Retina (tissue), 1 donor: ENCODE measurements at regions not wholly inside any gene's neighbourhood (a gene's known extent, or its start where the extent isn't known, plus 50 kb on each side); places are given as distances from the start of the nearest gene placed in this dataset.
A peak's percentile ranks its signal among the peaks of the same experiment; 100 is the strongest.

Experiments used
- DNase-seq: peaks from one replicate; pipeline ENCODE4 v3.0.0-alpha.2; 2016

GRCh38 chr1:218779341-218780100 is 394.2 kb upstream of the LYPLAL1 start:
- DNase-seq: no peak

DNA sequence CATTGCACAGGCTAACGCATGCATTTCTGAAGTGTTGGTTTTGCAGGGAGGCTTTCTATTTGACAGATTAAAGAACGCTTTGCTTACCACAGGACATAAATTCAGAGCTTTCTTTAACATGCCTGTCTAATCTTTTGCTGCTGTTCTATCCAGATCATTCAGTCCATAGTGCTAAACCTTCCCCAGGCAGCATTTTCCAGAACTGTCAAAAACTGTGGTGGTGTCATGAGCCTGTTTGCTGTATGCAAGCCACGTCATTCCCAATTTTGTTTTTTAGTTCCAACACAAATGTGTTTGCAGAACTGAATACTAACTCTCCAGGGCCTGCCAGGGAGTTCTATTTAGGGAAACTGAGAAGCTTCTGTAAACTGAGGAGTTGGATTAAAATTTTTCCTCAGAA is 390.5 kb upstream of the LYPLAL1 start:
- no peak for DNase-seq

- no peak for DNase-seq
These were observed 389.8 kb upstream of the LYPLAL1 start for GRCh38 chr1:218783916-218784315.

DNA sequence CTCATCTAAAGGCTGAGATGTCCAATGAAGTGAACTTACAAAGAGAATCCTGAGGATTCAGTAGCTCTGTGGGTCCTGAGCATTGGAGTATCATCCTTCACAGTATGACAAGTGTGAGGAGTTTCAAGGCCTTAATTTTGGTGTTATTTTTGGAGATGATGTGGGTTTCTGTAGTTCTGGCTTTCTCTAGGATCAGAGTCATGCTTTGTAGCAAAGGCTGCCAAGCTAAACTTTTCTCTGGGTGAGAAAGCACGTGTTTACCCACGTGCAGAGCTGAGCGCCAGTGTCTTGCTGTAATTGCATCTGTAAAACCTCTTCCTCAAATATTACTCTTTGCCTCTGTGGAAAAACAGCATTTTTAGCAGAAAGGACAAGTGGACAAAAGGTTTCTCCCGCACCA is 387.8 kb upstream of the LYPLAL1 start:
- DNase-seq: no peak

DNA sequence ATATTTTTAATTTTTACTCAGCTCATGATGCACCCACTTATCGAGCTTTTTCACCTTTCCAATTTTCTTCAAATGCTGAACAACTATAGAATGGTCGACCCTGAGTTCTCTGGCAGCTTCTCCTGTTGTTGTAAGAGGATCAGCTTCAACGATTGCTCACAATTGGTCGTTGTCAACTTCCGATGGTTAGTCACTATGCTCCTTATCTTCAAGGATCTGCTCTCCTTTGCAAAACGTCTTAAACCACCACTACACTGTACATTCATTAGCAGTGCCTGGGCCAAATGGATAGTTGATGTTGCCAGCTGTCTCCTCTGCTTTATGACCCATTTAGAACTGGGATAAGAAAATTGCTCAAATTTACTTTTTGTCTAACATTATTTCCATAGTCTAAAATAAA is 385.9 kb upstream of the LYPLAL1 start:
- DNase-seq: no peak

- DNase-seq: no peak
These were observed 376.9 kb upstream of the LYPLAL1 start for GRCh38 chr1:218796773-218797172.

DNA sequence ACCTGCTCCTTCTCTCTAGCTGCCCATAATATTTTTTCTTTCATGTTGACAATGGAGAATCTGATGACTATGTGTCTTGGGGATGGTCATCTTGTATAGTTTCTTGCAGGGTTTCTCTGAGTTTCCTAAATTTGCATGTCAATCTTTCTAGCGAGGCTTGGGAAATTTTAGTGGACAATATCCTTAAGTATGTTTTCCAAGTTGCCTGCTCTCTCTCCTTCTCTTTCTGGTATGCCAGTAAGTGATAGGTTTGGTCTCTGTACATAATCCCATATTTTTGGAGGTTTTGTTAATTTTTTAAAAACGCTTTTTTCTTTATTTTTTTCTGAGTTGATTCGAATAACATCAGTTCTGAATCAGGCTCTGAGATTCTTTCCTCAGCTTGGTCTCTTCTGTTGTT is 370.9 kb upstream of the LYPLAL1 start:
- DNase-seq: no peak

DNA sequence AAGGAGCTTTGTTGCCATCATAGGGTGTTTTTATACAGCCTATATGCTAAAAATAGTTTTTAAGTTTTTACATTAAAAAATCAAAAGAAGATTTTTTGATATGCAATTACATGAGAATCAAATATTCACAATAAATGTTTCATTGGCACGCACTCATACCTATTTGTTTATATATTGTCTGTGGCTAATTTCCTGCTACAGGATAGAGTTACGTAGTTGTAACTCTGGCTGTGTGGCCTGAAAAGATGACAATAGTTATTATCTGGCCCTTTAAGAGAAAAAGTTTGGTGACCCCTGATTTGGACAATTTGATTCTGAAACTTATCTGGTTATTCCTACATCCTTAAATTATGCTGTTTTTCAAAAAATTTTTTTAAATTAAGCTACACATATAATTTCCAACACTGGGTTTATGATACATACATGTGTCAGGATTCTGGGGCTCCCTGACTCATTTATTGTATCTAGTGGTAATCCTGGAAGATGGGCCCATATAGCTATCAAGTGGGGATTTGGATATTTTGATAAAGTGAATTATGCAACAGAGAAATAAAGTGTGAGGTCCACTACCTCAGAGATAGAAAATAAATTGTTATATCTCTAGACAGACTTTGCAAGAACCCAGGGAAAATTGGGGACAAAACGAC is 370.2 kb upstream of the LYPLAL1 start:
- no peak for DNase-seq

DNA sequence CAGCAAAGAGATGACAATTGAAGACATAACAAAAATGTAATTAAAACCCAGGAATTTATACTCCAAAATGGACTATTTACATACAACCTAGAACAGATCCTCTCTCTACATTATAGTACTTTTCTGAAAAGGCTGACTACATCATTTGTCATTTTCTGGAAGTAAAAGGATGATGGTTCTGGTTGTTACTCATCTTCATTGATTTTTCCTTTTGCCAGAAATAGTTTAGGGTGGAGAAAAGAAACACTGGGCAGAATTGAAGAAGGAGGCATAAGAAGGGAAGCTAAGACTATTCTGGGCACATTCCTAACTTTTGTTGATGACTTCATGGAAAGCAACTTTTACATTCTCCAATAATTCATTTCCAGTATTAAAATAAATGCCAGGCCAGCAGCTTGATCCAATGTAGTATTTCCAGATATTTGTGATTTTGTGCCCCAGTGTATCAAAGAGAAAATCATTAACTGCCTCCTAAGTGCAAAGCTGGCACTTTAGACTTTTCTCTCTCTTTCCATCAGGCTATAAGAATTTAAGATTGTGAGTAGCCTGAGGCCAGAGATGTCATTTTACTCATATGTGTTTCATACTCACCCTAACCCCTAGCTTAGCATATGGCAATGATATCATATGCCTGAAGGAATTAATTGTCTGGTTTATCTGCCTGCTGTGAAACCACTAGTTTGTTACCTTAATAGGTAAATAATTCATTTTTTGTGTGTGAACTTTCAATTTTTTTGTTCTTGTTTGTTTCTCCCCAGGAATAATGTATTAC is 369.5 kb upstream of the LYPLAL1 start:
- no peak for DNase-seq

DNA sequence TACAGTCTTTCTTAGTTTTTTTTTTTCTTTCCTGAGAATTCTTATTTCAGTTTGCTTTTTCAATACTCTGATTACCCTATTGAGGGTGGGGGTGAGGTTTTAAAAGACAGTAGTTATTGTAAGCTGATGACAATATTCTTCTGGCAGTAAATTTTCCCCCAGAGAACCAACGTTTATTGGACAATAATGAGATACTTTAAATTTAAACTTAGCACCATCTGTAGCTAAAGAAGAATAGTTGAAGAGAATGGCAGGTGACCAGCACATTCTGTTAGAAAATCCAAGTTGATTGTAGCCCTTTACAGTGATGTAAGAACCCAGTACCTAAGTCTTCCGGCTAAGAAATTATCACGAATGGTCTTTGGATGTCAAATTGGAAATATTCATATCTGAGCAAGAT is 364.6 kb upstream of the LYPLAL1 start:
- DNase-seq: no peak

DNA sequence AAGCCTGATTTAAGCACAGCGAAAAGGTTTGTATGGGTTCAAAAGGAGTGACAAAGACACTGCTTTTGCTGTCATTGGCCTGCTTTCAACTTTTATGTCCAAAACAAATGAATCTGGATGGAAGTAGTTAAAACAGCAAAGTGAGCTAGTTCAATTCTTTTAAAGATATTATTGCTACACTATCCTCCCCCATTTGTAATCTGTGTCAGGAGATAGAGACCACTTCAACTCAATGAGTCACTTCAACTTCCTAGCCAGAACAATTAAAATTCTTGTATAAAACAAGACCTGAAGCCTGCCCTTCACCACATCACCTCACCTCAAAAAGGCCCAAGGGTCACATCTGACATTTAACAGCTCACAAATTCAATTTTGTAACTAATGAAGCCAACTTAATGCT is 364.1 kb upstream of the LYPLAL1 start:
- DNase-seq: no peak

DNA sequence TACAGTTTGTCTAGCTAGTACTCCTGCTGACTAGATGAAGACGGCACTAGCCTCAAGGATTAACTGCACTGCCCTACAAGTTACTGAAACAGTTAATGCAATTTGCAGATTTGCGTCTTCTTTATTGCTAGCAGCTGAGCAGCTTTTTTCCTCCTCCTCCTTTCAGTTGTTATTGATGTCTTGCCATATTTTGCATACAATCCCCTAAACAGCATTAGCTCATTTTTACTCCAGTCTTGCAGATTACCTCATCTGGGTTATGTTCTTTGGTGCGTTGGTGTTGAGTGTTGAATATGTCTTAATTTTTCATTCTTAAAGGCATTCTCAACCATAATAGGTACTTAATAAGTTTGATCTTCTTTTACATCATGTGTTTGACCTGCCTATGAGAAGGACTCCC is 363.4 kb upstream of the LYPLAL1 start:
- no peak for DNase-seq

- DNase-seq: no peak
These were observed 362.2 kb upstream of the LYPLAL1 start for GRCh38 chr1:218811497-218811896.

DNA sequence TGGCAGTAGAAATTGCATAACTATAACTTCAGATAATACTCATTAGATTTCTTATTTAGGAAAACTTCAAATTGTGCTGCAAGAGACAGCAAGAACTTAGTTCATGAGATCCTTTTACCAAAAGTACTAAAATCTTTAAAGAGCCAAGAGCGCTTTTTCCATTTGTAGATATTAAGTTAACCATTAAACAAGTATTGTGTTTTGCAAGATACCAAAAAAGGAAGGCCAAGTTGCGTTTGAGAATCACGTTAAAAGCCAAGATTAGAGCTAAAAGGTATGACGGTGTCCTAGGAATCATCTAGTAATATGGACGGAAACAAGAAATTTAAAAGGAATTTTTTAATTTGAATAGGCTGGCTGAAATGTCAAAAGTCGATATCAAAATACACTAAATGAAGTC is 361.3 kb upstream of the LYPLAL1 start:
- no peak for DNase-seq

- no peak for DNase-seq
These were observed 360.4 kb upstream of the LYPLAL1 start for GRCh38 chr1:218813237-218813636.

DNA sequence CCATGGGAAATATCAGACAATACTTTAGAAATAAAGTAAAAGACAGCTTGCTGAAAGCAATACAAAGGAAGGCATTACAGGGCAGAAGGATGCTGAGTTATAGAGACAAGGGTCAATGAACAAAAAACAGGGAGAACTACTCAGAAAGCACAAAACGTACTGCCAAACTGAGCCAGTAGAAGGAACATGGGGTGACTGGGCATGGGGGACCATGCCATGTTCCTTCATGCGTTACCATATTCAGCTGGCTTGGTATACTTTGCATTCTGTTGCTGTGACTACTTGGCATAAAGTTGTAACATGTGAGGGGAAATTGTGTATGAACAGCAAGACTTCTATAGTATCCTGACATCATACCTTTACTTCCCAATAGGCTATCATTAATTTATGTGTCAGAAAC is 358.6 kb upstream of the LYPLAL1 start:
- no peak for DNase-seq

- no peak for DNase-seq
These were observed 356.6 kb upstream of the LYPLAL1 start for GRCh38 chr1:218817071-218817470.

- DNase-seq: peak; percentile 7
These were observed 355.8 kb upstream of the LYPLAL1 start for GRCh38 chr1:218817691-218818465.

DNA sequence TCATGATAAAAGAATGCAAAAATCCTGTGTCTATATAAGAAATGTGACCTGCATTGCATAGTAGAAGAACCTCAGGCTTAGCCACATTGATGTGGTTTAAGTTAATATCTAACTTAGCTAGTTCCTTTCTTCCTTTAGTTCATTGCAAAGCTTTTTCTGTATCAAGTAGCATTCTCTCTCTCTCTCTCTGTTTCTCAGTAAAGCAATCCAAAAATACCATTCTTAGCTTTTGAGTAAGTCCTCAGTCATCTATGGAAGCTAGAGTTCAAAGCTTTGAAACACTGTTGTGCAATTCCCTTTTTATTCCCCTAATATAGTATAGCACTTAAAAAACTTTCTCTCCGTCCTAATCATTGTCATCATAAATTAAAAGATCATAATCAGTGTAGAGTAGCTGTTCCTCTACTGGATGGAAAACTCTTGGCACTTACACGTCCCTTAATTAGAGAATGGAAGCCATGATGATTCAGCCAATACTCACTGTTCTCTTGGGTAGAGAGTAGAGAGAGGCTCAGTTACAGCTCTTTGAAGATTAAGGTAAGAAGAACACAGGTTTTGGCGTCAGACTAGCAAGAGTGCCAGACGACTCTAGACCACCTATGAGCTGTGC is 350.3 kb upstream of the LYPLAL1 start:
- no peak for DNase-seq

GRCh38 chr1:218827486-218827885 is 346.2 kb upstream of the LYPLAL1 start:
- no peak for DNase-seq

DNA sequence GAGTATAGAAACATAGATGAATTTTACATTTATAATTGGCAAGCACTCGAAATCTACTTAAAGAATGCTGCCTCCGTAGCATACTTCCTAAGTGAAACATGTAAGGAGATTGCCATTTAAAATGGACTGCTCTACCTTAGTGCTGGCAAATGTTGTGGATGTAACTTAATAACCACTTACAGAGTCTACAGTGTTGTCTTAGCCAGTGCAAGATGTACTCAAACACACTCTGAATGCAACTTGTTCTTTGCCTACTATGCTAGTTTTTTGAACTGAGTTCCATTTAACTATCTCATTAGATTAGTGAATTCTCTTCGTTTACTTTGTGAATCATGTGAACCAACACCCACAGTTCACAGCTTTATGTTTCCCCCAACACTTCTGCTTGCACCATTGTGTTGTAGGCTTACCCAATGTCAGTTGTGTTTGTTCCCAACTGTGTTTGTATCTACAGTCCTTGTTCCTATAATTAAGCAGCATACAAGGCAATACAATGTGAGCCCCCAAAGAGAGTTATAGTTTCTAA is 345.5 kb upstream of the LYPLAL1 start:
- no peak for DNase-seq

DNA sequence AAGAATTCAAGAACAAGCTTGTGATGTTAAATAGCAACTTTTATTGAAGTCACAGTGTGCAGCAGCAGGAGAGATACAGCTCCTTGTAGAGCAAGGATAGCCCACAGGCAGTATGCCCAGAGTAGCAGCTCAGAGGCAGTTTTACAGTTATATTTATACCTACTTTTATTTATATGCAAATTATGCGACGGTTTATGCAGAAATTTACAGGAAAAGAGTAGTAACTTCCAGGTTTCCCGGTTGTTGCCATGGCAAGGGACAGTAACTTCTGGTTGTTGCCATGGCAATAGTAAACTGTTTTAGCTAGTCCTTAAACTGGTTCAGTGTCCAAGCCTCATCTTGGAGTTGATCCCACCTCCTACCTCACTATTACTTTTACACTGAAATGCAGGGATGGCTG is 344.6 kb upstream of the LYPLAL1 start:
- no peak for DNase-seq

DNA sequence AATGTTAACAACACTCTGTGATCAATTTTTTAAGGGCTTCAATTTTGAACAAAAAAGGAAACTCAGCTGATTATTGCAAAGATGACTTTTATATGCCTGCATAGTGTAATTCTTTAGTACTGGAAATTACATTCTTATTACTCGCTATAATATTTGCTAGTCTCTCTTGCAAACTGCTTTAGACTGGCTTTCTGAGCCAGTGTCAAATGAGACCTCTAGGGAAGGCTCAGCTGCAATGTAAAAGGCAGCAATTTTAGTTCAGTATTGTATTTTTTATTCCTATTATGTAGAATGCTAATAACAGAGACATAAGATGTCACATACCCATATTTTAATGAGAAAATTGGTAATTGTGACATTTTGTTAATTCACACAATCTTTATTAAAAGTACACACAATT is 338.1 kb upstream of the LYPLAL1 start:
- no peak for DNase-seq
